MG63 (cell line): ENCODE measurements at regions not wholly inside any gene's neighbourhood (a gene's known extent, or its start where the extent isn't known, plus 50 kb on each side); places are given as distances from the start of the nearest gene placed in this dataset.

Source experiments
- DNase-seq: peaks from one replicate; pipeline ENCODE4 v3.0.0-alpha.2; 2020
- H3K27me3 ChIP-seq: fragments of 250-450 bp; sonication (Bioruptor Pico); 2 replicates; pipeline ENCODE4 v1.5.1; 2020; ENCODE audit warnings: mild to moderate bottlenecking, moderate library complexity
- H3K36me3 ChIP-seq: fragments of 250-450 bp; sonication (Bioruptor Pico); 2 replicates; pipeline ENCODE4 v1.5.1; 2020; ENCODE audit warnings: mild to moderate bottlenecking, moderate library complexity
- H3K4me3 ChIP-seq: fragments of 250-450 bp; sonication (Bioruptor Pico); 2 replicates; pipeline ENCODE4 v1.5.1; 2020; ENCODE audit warnings: mild to moderate bottlenecking, moderate library complexity
- H3K9me3 ChIP-seq: fragments of 250-450 bp; sonication (Bioruptor Pico); 2 replicates; pipeline ENCODE4 v1.5.1; 2020; ENCODE audit warnings: mild to moderate bottlenecking, moderate library complexity

DNA sequence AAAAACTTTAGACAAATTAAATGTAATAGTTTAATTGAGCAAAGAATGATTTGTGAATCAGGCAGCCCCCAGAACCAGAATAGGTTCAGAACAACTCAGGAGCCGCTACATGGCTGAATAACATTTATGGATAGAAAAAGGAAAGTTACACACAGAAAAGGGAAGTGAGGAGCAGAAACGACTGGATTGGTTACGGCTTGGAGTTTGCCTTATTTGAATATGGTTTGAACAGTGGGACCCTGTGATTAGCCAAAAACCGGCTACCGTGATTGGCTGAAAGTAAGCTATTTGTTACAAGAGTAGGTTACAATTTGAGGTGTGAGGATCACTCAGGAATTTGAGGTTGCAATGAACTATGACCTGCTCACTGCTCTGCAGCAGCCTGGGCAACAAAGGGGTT, 1139.8 kb downstream of the CDH11 start:
- no peak overlapping the region for H3K4me3 ChIP-seq
- H3K36me3 ChIP-seq: no peaks in the 10 kb centered on the region
- DNase-seq: no peak
- H3K9me3 ChIP-seq: no peaks in the 10 kb centered on the region
- H3K27me3 ChIP-seq: no peaks in the 10 kb centered on the region

DNA sequence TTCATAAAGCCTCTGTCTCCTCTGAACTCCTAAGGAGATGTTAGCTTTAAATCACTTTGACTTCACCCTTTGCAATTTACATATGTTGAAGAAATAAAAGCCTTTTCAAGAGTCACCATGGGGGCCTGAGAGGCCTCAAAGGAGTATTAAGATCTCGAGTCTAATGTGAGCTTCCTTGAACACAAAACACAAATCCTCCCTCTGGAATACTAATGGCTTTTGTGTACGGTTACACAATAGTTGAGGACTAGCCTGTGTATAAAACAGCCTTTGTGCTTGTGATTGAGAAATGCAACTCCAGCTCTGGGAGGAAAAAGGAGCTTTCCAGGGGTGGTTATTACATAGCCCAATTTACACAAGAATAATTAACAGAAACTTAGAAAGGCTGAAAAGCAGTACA, 1140.2 kb downstream of the CDH11 start:
- no peak for DNase-seq
- no peaks in the 10 kb centered on the region for H3K9me3 ChIP-seq

DNA sequence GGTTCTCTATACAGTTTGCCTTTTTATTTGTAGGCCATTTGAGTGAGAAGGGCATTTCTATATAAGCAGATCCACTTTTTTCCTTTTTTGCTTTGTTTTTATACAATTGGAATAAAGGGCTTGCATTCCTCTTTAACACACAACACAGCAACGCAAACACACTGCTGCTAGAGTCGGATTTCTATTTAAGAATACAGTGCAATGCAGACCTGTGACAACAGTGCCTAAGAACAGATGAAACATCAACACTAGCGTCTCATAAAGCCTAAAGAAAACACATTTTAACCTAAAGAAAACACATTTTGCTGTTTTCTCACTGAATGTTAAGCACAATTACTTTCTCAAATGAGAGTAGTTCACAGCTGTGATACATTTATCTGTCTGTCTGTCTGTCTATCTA, 1141.1 kb downstream of the CDH11 start:
- DNase-seq: no peak
- Histone ChIP-seq H3K9me3 (no peaks in the 10 kb centered on the region), H3K4me3 (no peak overlapping the region), H3K36me3 (no peaks in the 10 kb centered on the region), H3K27me3 (no peaks in the 10 kb centered on the region)

More for the DNA sequence above, 1140.2 kb downstream of the CDH11 start:
- Histone ChIP-seq H3K27me3 (no peaks in the 10 kb centered on the region), H3K36me3 (no peaks in the 10 kb centered on the region), H3K4me3 (no peak overlapping the region)

DNA sequence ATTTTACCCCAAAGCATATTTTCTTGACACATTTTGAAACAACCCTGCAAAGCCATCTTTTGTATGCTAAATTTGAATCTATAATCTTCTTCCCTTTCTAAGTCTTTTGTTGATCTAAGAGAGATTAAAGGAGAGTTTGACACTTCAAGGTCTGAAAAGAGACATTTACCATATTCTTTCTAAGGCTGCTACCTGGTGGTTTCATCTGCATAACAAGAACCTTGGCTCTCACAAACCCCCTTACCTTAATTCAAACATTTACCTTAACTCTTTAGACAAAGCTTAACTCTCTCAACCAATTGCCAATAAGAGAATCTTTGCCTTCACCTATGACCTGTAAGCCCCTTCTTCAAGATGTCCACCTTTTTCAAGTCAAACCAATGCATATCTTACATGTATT, 1143.6 kb downstream of the CDH11 start:
- H3K27me3 ChIP-seq: no peaks in the 10 kb centered on the region
- DNase-seq: no peak
- H3K4me3 ChIP-seq: no peak overlapping the region
- H3K9me3 ChIP-seq: no peaks in the 10 kb centered on the region
- no peaks in the 10 kb centered on the region for H3K36me3 ChIP-seq

DNA sequence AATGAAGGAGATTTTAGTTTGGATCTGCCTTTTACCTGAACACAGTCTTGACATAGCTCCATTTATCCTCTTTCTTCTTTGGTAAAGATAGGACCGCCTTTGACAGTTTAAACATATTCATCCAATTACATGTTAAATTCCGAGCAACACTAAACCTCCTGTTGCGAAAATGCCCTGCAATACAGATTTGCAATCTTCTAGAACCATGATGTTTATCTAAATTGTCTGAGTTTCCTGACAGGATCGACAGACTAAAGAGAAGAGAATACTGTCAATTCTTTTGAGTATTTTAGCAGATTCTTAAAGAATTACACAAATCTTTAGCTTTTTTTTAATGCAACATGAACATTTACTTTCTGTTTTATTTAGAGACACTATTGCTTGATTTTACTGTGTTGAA, 1145.5 kb downstream of the CDH11 start:
- Histone ChIP-seq H3K9me3 (no peaks in the 10 kb centered on the region), H3K36me3 (no peaks in the 10 kb centered on the region)

DNA sequence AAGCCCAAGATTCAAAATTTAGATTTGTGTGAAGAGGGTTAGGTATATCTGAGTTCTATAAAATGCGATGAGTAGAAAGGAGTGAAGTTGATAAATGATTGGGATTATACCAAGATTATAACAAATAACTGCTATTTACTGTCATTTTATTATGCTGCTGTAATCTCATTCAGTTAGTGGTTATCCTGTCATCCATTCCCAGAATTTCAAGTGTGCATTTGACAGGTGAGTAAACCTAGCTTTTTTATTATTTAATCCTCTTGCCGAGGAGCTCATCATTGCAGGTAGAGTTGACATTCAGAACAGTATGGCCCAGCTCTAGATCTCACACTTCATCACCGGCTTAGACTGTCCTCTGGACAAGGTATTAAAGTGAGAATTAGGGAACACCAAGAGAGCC, 1146.2 kb downstream of the CDH11 start:
- DNase-seq: no peak
- no peaks in the 10 kb centered on the region for H3K9me3 ChIP-seq
- no peaks in the 10 kb centered on the region for H3K36me3 ChIP-seq
- no peak overlapping the region for H3K4me3 ChIP-seq
- no peaks in the 10 kb centered on the region for H3K27me3 ChIP-seq

More for the DNA sequence above, 1145.5 kb downstream of the CDH11 start:
- H3K27me3 ChIP-seq: no peaks in the 10 kb centered on the region
- no peak for DNase-seq
- no peak overlapping the region for H3K4me3 ChIP-seq

DNA sequence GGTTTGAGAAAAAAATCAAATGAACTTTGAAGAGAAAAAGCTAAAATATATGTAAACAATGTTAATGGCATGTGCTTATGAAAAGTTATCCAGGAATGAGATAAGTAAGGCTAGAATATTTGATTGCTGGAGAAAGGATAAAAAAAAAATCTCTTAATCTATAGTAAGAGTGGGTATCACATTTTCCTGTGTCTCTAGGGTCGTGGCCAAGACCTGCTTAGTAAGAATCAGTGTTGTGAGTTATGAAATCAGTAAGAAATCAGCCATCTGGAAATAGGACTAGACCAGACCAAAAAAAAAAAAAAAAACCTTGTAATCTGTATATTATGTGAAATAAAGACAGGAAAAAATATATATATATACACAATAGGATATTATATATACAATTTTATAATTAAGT, 1153.9 kb downstream of the CDH11 start:
- no peak overlapping the region for H3K4me3 ChIP-seq
- no peaks in the 10 kb centered on the region for H3K27me3 ChIP-seq
- H3K36me3 ChIP-seq: no peaks in the 10 kb centered on the region
- H3K9me3 ChIP-seq: no peaks in the 10 kb centered on the region
- no peak for DNase-seq

DNA sequence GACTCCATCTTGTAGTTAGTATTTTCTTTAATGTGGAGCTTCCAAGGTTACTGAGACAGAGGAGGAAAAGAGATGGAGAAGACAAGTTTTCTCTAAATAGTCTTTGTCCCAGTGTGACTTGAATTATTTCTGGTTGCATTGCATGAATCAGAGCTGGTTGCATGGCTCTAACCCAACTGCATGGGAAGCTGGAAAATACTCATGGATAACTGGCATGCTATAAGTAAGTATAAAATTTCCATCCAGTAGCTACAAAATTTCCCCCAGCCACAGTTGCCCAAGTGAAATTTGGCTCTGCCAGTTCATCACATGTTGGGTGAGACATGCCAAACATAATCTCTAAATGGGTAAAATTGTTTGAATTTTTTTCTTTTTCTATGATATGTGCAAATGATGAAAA, 1161.5 kb downstream of the CDH11 start:
- Histone ChIP-seq H3K27me3 (no peaks in the 10 kb centered on the region), H3K36me3 (no peaks in the 10 kb centered on the region), H3K9me3 (no peaks in the 10 kb centered on the region), H3K4me3 (no peak overlapping the region)
- no peak for DNase-seq

DNA sequence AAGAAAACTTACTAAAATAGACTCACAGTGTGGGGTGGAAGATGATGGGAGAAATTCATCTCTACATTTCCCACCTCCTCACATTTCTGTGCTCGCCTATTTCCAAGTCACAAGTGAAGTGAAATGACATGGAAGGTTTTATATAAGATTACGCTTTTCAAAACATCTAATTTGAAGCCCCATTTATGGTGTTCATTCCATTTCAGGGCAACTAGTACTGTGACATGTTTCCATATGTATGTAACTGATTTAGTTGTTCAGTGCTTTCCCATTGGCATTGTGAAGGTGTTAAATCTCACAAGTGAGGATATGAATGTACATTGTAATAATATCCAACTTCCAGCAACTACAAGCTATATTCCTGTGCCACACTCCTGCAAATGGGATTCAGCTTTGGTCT, 1174.8 kb downstream of the CDH11 start:
- Histone ChIP-seq H3K9me3 (no peaks in the 10 kb centered on the region), H3K27me3 (no peaks in the 10 kb centered on the region), H3K4me3 (no peak overlapping the region), H3K36me3 (no peaks in the 10 kb centered on the region)
- no peak for DNase-seq

DNA sequence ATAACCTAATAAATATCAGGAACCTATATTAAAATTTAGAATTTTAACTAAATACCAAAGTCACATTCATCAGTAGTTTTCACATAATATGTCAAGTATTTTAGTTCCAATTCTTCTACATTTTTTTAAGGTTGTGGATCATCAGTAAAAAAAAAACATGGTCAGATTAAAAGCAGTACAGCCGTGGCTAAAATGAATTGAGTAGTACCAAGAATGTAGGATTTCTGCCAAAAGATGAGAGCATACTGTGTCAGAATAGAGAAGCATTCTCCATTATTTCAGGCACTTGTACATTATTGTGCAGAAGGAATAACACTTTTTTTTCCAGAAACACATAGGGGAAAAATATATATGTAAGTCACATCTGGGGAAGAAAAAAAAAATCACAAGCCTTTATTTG, 1176.1 kb downstream of the CDH11 start:
- Histone ChIP-seq H3K9me3 (no peaks in the 10 kb centered on the region), H3K27me3 (no peaks in the 10 kb centered on the region), H3K36me3 (no peaks in the 10 kb centered on the region), H3K4me3 (no peak overlapping the region)
- no peak for DNase-seq

DNA sequence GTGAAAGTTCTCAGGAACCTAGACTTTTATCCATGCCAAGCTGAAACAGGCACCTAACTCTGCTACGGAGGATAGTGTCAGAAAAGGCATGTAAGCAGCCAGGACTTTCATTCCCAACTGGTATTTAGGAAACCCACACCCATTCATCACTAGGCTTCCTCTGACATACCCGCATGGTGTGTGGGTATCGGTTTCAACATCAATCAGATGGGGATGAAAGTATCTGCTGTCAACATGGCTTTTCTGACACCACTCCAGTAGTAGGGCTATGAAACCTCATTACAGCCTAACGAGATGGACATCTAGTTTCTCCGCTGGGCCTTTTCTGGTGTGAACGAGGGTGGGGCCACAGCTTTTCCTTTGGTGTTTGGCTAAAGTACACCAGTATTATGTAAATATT, 1178.3 kb downstream of the CDH11 start:
- no peak for DNase-seq
- Histone ChIP-seq H3K27me3 (no peaks in the 10 kb centered on the region), H3K4me3 (no peak overlapping the region), H3K9me3 (no peaks in the 10 kb centered on the region), H3K36me3 (no peaks in the 10 kb centered on the region)

DNA sequence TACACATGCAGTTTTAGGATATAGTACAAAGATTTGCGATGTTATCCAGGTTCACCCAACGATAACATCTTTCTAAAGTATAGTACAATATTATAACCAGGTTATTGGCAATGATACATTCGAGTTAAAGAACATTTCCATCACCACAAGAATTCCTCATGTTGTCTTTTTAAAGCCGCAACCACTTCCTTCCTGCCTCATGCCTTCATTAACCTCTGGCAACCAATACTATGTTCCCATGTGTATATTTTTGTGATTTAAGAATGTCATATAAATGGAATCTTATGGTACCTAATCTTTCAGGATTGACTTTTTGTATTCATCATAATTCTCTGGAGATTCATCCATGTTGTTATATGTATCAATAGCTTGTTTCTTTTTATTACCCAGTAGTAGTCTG, 1183.2 kb downstream of the CDH11 start:
- no peaks in the 10 kb centered on the region for H3K36me3 ChIP-seq
- H3K9me3 ChIP-seq: no peaks in the 10 kb centered on the region
- no peak overlapping the region for H3K4me3 ChIP-seq
- DNase-seq: no peak
- no peaks in the 10 kb centered on the region for H3K27me3 ChIP-seq

DNA sequence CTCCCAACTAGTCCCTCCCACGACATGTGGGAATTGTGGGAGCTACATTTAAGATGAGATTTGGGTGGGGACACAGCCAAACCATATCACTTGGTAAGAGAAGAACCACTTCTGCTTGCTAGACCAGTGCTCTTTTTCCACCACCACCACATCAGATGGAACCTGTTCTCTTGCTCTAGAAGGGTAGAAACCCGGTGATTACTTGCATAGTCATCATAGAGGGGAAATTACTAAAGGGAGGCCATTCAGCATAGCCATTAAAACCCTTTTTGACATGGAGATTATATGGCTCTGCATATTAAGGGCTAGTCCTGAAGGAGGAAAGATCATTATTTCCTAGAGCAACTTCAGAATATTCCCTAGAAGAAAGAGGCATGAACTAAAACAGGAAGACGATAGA, 1188.0 kb downstream of the CDH11 start:
- Histone ChIP-seq H3K9me3 (no peaks in the 10 kb centered on the region), H3K4me3 (no peak overlapping the region), H3K36me3 (no peaks in the 10 kb centered on the region), H3K27me3 (no peaks in the 10 kb centered on the region)
- DNase-seq: no peak

DNA sequence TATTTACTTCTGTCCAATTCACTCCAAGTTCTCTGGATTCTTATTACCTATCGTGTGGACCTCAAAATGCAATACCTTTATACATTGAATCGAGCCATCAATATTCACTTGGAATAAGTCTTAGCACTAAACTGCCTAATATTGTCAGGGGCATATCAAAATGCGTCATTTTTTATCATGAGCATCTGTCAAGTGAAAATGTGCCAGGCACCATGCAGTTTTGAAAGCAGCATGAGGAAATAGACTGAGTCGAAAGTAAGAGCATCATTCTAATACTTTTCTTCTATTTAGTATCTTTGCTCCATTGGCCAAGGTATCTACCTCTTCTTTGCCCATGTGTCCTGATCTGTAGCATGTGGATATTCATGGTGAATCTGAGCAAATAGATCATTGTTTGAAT, 1193.4 kb downstream of the CDH11 start:
- no peaks in the 10 kb centered on the region for H3K9me3 ChIP-seq
- no peak overlapping the region for H3K4me3 ChIP-seq
- no peaks in the 10 kb centered on the region for H3K27me3 ChIP-seq
- H3K36me3 ChIP-seq: no peaks in the 10 kb centered on the region
- no peak for DNase-seq

DNA sequence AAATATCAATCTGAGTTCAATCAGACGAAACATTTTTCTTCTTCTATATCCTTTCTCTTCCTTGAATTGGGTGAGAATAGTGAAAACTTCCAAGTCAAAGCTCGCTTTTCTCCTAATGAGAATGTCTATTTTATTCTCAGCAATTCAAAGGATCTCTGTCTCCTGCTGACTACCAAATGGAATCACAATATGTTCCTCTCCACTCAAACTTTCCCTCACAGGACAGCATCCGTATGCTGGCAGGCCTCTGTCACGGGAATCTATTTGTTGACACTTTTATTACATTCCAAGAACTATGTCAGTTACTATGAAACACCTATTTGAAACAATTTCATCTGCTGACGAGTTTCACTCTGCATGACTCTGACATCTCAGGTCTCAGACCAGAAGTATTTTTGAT, 1196.6 kb downstream of the CDH11 start:
- Histone ChIP-seq H3K36me3 (no peaks in the 10 kb centered on the region), H3K4me3 (no peak overlapping the region), H3K9me3 (no peaks in the 10 kb centered on the region), H3K27me3 (no peaks in the 10 kb centered on the region)
- no peak for DNase-seq

DNA sequence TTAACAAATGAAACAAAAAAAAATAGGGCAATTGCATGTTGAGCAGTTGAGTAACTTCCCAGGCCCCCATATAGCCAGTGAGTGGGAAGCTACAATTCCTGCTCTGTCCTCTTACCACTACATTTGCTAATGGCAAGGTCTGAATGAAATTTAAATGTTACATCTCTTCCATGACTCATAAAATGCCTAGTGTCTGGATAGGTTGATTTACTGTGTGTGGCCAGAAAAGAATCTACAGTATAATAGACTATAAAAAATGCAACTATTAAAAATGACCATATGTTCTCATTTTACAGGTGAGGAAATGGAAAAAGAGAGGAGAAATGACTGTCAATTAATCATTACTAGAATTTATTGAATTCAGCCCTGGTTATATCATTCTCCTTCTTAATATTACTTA, 1199.3 kb downstream of the CDH11 start:
- no peak for DNase-seq
- H3K36me3 ChIP-seq: no peaks in the 10 kb centered on the region

DNA sequence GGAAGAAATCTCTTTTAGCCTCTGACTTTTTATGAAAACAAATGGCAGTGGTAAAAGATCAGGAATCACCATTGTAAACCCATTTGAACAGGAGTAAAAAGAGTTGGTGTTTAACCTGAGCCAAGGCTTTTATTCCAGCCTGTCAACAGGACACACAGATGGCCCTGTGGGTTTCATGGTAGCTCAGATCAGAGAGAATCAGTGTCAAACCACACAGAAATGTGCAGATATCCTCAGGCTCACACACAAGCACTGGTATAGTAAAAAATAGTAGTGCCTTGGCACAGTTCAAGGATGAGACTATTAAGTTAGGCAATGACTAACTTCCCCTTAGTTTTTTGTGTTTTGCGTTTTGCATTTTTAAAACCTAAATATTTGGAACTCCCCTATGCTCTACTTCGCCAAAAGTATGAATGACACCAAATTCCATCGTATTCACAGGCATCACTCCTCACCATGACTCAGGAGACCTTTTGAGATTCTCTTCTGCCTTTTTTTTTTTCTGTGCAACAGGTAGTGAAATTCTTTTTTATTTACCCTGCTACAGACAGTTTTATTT, 1200.0 kb downstream of the CDH11 start:
- no peak for DNase-seq
- H3K9me3 ChIP-seq: no peaks in the 10 kb centered on the region
- H3K4me3 ChIP-seq: no peak overlapping the region
- H3K27me3 ChIP-seq: no peaks in the 10 kb centered on the region
- no peaks in the 10 kb centered on the region for H3K36me3 ChIP-seq

More for the DNA sequence above, 1199.3 kb downstream of the CDH11 start:
- Histone ChIP-seq H3K27me3 (no peaks in the 10 kb centered on the region), H3K4me3 (no peak overlapping the region), H3K9me3 (no peaks in the 10 kb centered on the region)

DNA sequence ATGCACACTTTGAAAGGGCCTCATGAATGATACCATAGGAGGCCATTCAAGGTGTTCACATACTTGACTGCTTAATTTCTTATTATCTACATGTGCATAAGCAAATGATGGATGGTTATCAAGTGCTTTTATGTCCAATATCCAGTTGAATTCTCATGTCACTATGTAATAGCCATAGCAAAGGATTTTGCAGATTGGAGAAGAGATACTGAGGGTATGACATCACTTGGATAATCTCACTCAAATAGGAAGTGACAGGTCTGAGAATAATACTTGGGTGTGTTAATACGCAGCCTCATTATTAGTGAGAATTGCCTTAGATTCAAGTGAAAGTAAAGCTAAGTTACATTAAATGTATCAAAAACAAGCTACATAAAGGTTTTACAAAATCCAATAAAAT, 1208.6 kb downstream of the CDH11 start:
- DNase-seq: no peak
- Histone ChIP-seq H3K9me3 (no peaks in the 10 kb centered on the region), H3K27me3 (no peaks in the 10 kb centered on the region), H3K4me3 (no peak overlapping the region), H3K36me3 (no peaks in the 10 kb centered on the region)

DNA sequence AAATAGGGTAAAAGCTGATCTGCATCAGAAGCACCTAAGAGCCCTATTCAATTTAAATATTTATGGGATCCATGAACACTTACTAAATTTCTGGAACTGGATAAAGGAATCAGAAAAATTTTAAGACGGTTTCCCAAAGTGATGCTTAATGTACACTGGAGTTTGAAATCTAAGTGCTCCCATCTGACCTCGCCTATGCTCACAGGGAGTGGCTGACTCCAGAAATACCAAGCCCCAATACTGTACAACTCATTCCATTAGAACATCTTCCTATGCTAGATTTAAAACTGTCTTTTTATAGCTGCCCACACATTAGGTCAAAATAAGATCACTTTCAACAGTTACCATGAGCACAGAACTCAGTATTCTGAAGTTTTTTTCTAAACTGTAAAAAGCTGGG, 1214.6 kb downstream of the CDH11 start:
- no peaks in the 10 kb centered on the region for H3K9me3 ChIP-seq
- no peaks in the 10 kb centered on the region for H3K36me3 ChIP-seq
- no peaks in the 10 kb centered on the region for H3K27me3 ChIP-seq
- DNase-seq: no peak
- no peak overlapping the region for H3K4me3 ChIP-seq
